Astrocyte of the cerebellum (primary cell): ENCODE measurements at regions not wholly inside any gene's neighbourhood (a gene's known extent, or its start where the extent isn't known, plus 50 kb on each side); places are given as distances from the start of the nearest gene placed in this dataset.

ENCODE experiments used
- DNase-seq: peaks from one replicate; pipeline ENCODE4 v3.0.0-alpha.2; 2011; ENCODE audit warnings: low read depth
- H3K4me3 ChIP-seq: 2 replicates; pipeline ENCODE4 v1.5.1; 2011; ENCODE audit warnings: mild to moderate bottlenecking, low read depth, low read length, moderate library complexity
- CTCF ChIP-seq: IDR thresholded peaks from 2 replicates; pipeline ENCODE4 v1.5.1; 2012; ENCODE audit warnings: low read length, low read depth, moderate library complexity, mild to moderate bottlenecking; ENCODE audit errors: missing control alignments
- in situ Hi-C: cut with HindIII; loops from 2 replicates; pipeline ENCODE4 v1.10.0; 2017; ENCODE audit warnings: low sequenced_read_pairs

- no peak for DNase-seq
- H3K4me3 ChIP-seq: no peak overlapping the region
- peak; percentile 14 for TF ChIP-seq CTCF
- in situ Hi-C loops: no loop called here
Measured at GRCh38 chr2:40844353-40845277, 392.7 kb upstream of the SLC8A1 start.

DNA sequence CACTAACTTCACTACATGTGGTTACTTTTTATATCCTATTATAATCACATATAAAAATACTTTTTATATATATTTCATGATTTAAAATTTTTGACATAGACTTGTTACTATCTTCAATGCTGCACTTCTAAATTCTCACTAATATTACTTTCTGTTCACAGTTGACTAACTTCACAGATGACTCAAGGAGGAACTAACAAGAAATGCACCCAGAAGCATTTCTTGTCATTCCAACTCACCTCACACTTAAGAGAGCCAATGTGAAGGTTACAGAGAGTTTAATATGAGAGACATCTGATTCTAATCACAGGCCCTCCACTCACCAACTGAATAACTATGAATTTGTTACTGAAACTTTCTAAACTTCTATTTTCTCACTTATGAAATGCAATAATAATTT is 399.8 kb upstream of the SLC8A1 start:
- in situ Hi-C loops: no loop called here
- no peak overlapping the region for H3K4me3 ChIP-seq
- no peak for TF ChIP-seq CTCF
- no peak for DNase-seq

GRCh38 chr2:40859617-40860016 is 407.7 kb upstream of the SLC8A1 start:
- no peak overlapping the region for H3K4me3 ChIP-seq
- in situ Hi-C loops: no loop called here
- no peak for DNase-seq
- TF ChIP-seq CTCF: no peak

GRCh38 chr2:40867829-40868228 is 415.9 kb upstream of the SLC8A1 start:
- in situ Hi-C loops: no loop called here
- no peak for TF ChIP-seq CTCF
- H3K4me3 ChIP-seq: no peak overlapping the region
- no peak for DNase-seq

DNA sequence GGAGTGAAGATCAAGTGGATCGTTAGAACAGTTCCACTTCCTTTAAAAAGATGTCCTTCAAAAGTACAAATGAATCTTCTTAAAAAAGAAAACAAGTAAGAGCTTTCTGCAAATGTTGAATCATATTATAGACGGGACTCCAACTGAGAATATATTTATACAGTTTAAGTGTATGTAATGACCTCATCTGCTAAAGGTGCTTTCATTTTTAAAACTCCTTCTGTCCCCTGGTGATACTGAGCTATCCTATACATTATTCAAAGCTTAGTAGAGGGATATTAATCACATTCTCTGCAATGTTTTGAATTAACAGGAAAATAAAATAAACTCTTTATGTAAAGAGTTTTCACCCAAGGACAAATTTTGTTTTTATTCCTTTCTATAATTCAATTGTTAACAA is 420.7 kb upstream of the SLC8A1 start:
- no peak for TF ChIP-seq CTCF
- in situ Hi-C loops: loop anchor here (5.0 kb wide), 1 partner anchor 55 kb away; no protein-coding TSS in a partner anchor
- DNase-seq: no peak
- H3K4me3 ChIP-seq: no peak overlapping the region

DNA sequence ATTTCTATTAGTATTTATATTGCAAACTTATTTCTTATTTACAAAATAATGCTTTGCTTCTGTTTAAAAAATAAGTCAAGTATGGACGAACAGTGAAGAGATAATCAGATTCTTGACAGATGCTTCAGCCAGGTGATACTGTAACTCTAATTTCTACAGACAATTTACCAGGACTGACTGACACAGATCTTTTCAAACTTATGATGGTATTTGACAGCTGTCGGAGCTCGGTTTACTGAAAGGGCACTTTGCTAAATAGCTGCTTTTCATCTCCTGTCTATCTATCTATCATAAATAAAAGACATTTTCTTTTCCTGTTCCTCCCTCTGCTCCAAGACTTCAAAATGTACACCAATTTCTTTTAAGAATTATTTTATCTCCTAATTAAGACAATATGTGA is 422.5 kb upstream of the SLC8A1 start:
- in situ Hi-C loops: loop anchor here (5.0 kb wide), 1 partner anchor 53 kb away; no protein-coding TSS in a partner anchor
- DNase-seq: no peak
- no peak for TF ChIP-seq CTCF

More for the DNA sequence above, 422.5 kb upstream of the SLC8A1 start:
- no peak overlapping the region for H3K4me3 ChIP-seq
